IMR-90 (cell line): ENCODE measurements at regions not wholly inside any gene's neighbourhood (a gene's known extent, or its start where the extent isn't known, plus 50 kb on each side); places are given as distances from the start of the nearest gene placed in this dataset.
"Not testable (repeated sequence)": the region's sequence is repeated elsewhere in the genome, so short reads cannot be mapped to it uniquely, and the experiment has no call there.

Source experiments
- ATAC-seq: fragments of 200-7000 bp; cut with Tn5 transposase; 2 replicates; pipeline ENCODE4 v1.9.1; 2020; ENCODE audit warnings: low read depth, mild to moderate bottlenecking, moderate library complexity
- BruUV-seq: library from RNA; stranded (reverse); fragments of 400-500 nt; replicated peaks from 2 replicates; lab custom pipeline; 2021; lab: Mats Ljungman, UMichigan
- CTCF ChIA-PET: fragments of 300-600 bp; formaldehyde crosslinking; extraction: SDS; loops from one replicate; lab custom pipeline; 2021; ENCODE audit warnings: antibody characterized with exemption; lab: Yijun Ruan, JAX
- POLR2A ChIA-PET: fragments of 300-600 bp; sonication (Branson Sonifier 250); formaldehyde crosslinking; loops from one replicate; lab custom pipeline; 2022; ENCODE audit warnings: antibody characterized with exemption; ENCODE audit not compliant: unreplicated experiment; lab: Charles Lee
- DNase-seq: peaks from one replicate; pipeline ENCODE4 v3.0.0; 2013
- H2AFZ ChIP-seq: replicated peaks from 2 replicates; pipeline ENCODE3; 2013; ENCODE audit warnings: low read length, mild to moderate bottlenecking; ENCODE audit not compliant: poor library complexity
- H2AK5ac ChIP-seq: 2 replicates; pipeline ENCODE4 v1.6.1; 2013; ENCODE audit warnings: low read depth, low read length, inconsistent platforms
- H2AK9ac ChIP-seq: replicated peaks from 2 replicates; pipeline ENCODE3; 2013; ENCODE audit warnings: mild to moderate bottlenecking, low read depth, low read length, moderate library complexity; ENCODE audit not compliant: poor library complexity
- H2BK120ac ChIP-seq: 2 replicates; pipeline ENCODE4 v1.6.1; 2013; ENCODE audit warnings: low read depth, low read length, inconsistent platforms
- H2BK15ac ChIP-seq: 3 replicates; pipeline ENCODE4 v1.6.1; 2013; ENCODE audit warnings: low read depth, low read length, inconsistent platforms
- H2BK20ac ChIP-seq: 2 replicates; pipeline ENCODE4 v1.6.1; 2013; ENCODE audit warnings: low read depth, mild to moderate bottlenecking, inconsistent platforms, low read length, moderate library complexity
- H2BK5ac ChIP-seq: 2 replicates; pipeline ENCODE4 v1.6.1; 2013; ENCODE audit warnings: mild to moderate bottlenecking, low read depth, low read length, inconsistent platforms; ENCODE audit not compliant: poor library complexity, severe bottlenecking
- H3K14ac ChIP-seq: replicated peaks from 2 replicates; pipeline ENCODE4 v1.6.1; 2013; ENCODE audit warnings: low read depth, low read length, inconsistent platforms
- H3K18ac ChIP-seq: 2 replicates; pipeline ENCODE4 v1.6.1; 2013; ENCODE audit warnings: low read depth, low read length, control low read depth
- H3K23ac ChIP-seq: 2 replicates; pipeline ENCODE4 v1.6.1; 2013; ENCODE audit warnings: low read depth, low read length, inconsistent platforms
- H3K27ac ChIP-seq: 2 replicates; pipeline ENCODE4 v1.5.1; 2013; ENCODE audit warnings: mild to moderate bottlenecking, control low read depth, low read length; ENCODE audit not compliant: insufficient read depth
- H3K27me3 ChIP-seq: 2 replicates; pipeline ENCODE4 v1.6.1; 2013; ENCODE audit warnings: low read length; ENCODE audit not compliant: control insufficient read depth, insufficient read depth
- H3K36me3 ChIP-seq: 2 replicates; pipeline ENCODE4 v1.6.1; 2013; ENCODE audit warnings: low read length, mixed read lengths; ENCODE audit not compliant: control insufficient read depth, insufficient read depth
- H3K4ac ChIP-seq: 2 replicates; pipeline ENCODE4 v1.6.1; 2013; ENCODE audit warnings: low read depth, low read length, inconsistent platforms
- H3K4me1 ChIP-seq: 2 replicates; pipeline ENCODE4 v1.6.1; 2013; ENCODE audit warnings: low read length, mixed read lengths; ENCODE audit not compliant: control insufficient read depth, insufficient read depth
- H3K4me2 ChIP-seq: 2 replicates; pipeline ENCODE4 v1.6.1; 2013; ENCODE audit warnings: low read depth, mild to moderate bottlenecking, control low read depth, low read length, moderate library complexity
- H3K4me3 ChIP-seq: 2 replicates; pipeline ENCODE4 v1.5.1; 2013; ENCODE audit warnings: low read depth, mild to moderate bottlenecking, control low read depth, low read length, moderate library complexity; ENCODE audit not compliant: insufficient read depth
- H3K56ac ChIP-seq: 2 replicates; pipeline ENCODE4 v1.6.1; 2013; ENCODE audit warnings: low read length, inconsistent platforms; ENCODE audit not compliant: insufficient read depth; ENCODE audit errors: extremely low read depth
- H3K79me1 ChIP-seq, 2 experiments: 2 replicates each; pipeline ENCODE4 v1.6.1; 2013; ENCODE audit warnings: low read length in 2 of 2, inconsistent platforms in 1 of 2, low read depth in 1 of 2
- H3K9ac ChIP-seq: 2 replicates; pipeline ENCODE4 v1.6.1; 2013; ENCODE audit warnings: low read depth, low read length, control low read depth
- H3K9me1 ChIP-seq: 2 replicates; pipeline ENCODE4 v1.6.1; 2013; ENCODE audit warnings: low read length, inconsistent platforms; ENCODE audit not compliant: insufficient read depth
- H3K9me3 ChIP-seq: 2 replicates; pipeline ENCODE4 v1.6.1; 2013; ENCODE audit warnings: low read length; ENCODE audit not compliant: control insufficient read depth, insufficient read depth
- H4K20me1 ChIP-seq: 2 replicates; pipeline ENCODE4 v1.6.1; 2013; ENCODE audit warnings: low read length, inconsistent platforms; ENCODE audit not compliant: insufficient read depth
- H4K5ac ChIP-seq: 2 replicates; pipeline ENCODE4 v1.6.1; 2013; ENCODE audit warnings: mild to moderate bottlenecking, low read depth, low read length, control low read depth
- H4K8ac ChIP-seq, 2 experiments: 2 replicates each; pipeline ENCODE4 v1.6.1; 2013; ENCODE audit warnings: low read depth in 2 of 2, low read length in 2 of 2, control low read depth in 1 of 2, inconsistent platforms in 1 of 2
- H4K91ac ChIP-seq: 2 replicates; pipeline ENCODE4 v1.6.1; 2013; ENCODE audit warnings: low read depth, low read length, inconsistent platforms; ENCODE audit not compliant: insufficient read depth
- CHD1 ChIP-seq: IDR thresholded peaks from 2 replicates; pipeline ENCODE4 v1.6.1; 2012; ENCODE audit warnings: low read depth, low read length, improper control_type of control experiment
- FOS ChIP-seq: fragments of 150-350 bp; IDR thresholded peaks from 2 replicates; pipeline ENCODE4 v1.6.1; 2016; ENCODE audit warnings: low read depth, low read length
- MAFK ChIP-seq: IDR thresholded peaks from 2 replicates; pipeline ENCODE4 v1.6.1; 2012; ENCODE audit warnings: low read depth, low read length, improper control_type of control experiment
- MAZ ChIP-seq: IDR thresholded peaks from 2 replicates; pipeline ENCODE4 v1.6.1; 2012; ENCODE audit warnings: low read depth, mild to moderate bottlenecking, low read length, improper control_type of control experiment, moderate library complexity, borderline replicate concordance
- RAD21 ChIP-seq: IDR thresholded peaks from 2 replicates; pipeline ENCODE4 v1.6.1; 2012; ENCODE audit warnings: low read length, improper control_type of control experiment
- RCOR1 ChIP-seq: IDR thresholded peaks from 2 replicates; pipeline ENCODE4 v1.6.1; 2012; ENCODE audit warnings: mild to moderate bottlenecking, low read length, improper control_type of control experiment; ENCODE audit not compliant: insufficient replicate concordance
- WGBS, 2 experiments: methylation state at CpG; one replicate each; pipeline versions ENCODE4 v1.1.5 to v1.1.7; 2013; ENCODE audit warnings: missing lambda C conversion rate in 2 of 2; ENCODE audit not compliant: insufficient read length in 1 of 2; ENCODE audit errors: extremely low coverage in 2 of 2; 5-methylcytosine and 5-hydroxymethylcytosine counted together
- dilution Hi-C: fragments of 300-500 bp; cut with HindIII; formaldehyde crosslinking; loops from one replicate; pipeline ENCODE4 v1.14.3; 2018; ENCODE audit warnings: low sequenced_read_pairs; ENCODE audit not compliant: unreplicated experiment
- in situ Hi-C: fragments of 300-500 bp; cut with MboI; formaldehyde crosslinking; loops from 3 replicates; pipeline ENCODE4 v1.14.3; 2019; ENCODE audit warnings: low sequenced_read_pairs, inconsistent platforms, mixed read lengths
- intact Hi-C: fragments of 100-400 bp; cut with micrococcal nuclease; formaldehyde crosslinking; loops from 2 replicates; pipeline ENCODE4 v1.10.0; 2022

- Histone ChIP-seq H3K79me1 (no peaks in the 10 kb centered on the region), H3K56ac (no peak overlapping the region), H2AFZ (no peak overlapping the region), H3K18ac (no peak overlapping the region), H2BK15ac (no peak overlapping the region), H3K36me3 (no peaks in the 10 kb centered on the region), H3K23ac (no peak overlapping the region), H4K8ac (no peak overlapping the region), H3K27me3 (no peaks in the 10 kb centered on the region), H4K5ac (no peak overlapping the region), H3K14ac (no peak overlapping the region), H3K4me1 (no peaks in the 10 kb centered on the region), H3K4me3 (no peak overlapping the region), H3K9me3 (0 out of 2 replicates have a peak, but pooled peaks cover 2% of the 10 kb centered on the region), H2BK20ac (no peak overlapping the region), H3K4ac (no peak overlapping the region), H4K20me1 (no peaks in the 10 kb centered on the region), H3K27ac (no peak overlapping the region), H3K9ac (no peak overlapping the region), H2BK120ac (no peak overlapping the region), H2BK5ac (no peak overlapping the region), H2AK9ac (no peak overlapping the region), H4K91ac (no peak overlapping the region), H3K9me1 (no peaks in the 10 kb centered on the region), H3K4me2 (no peak overlapping the region), H2AK5ac (no peak overlapping the region)
- TF ChIP-seq MAFK (no peak), FOS (no peak), RAD21 (no peak), CHD1 (no peak), RCOR1 (no peak), MAZ (no peak)
- ChIA-PET CTCF (no interaction called here), POLR2A (no interaction called here)
- BruUV-seq = no TSS peak
- dilution Hi-C loops (no loop called here), intact Hi-C loops (no loop called here), in situ Hi-C loops (no loop called here)
- DNase-seq = no peak
- no CpG with 5 or more reads among the region's 1 CpG for WGBS, 2 experiments
- no peak for ATAC-seq
Observed at GRCh38 chr5:67723873-67724272, 491.7 kb upstream of the PIK3R1 start.

DNA sequence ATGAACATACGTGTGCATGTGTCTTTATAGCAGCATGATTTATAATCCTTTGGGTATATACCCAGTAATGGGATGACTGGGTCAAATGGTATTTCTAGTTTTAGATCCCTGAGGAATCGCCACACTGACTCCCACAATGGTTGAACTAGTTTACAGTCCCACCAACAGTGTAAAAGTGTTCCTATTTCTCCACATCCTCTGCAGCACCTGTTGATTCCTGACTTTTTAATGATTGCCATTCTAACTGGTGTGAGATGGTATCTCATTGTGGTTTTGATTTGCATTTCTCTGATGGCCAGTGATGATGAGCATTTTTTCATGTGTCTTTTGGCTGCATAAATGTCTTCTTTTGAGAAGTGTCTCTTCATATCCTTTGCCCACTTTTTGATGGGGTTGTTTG lies 493.0 kb upstream of the PIK3R1 start:
- H2BK15ac ChIP-seq, intact Hi-C loops, H3K9me3 ChIP-seq, H2BK120ac ChIP-seq, H3K56ac ChIP-seq, H3K27ac ChIP-seq, H3K23ac ChIP-seq, dilution Hi-C loops, H3K4me1 ChIP-seq, H4K20me1 ChIP-seq, H2AK5ac ChIP-seq, H3K27me3 ChIP-seq, H3K4me2 ChIP-seq, H4K8ac ChIP-seq, H2AFZ ChIP-seq, H4K91ac ChIP-seq, H3K14ac ChIP-seq, H3K4ac ChIP-seq, ATAC-seq, BruUV-seq, H4K5ac ChIP-seq, H2BK20ac ChIP-seq, H2AK9ac ChIP-seq, H3K4me3 ChIP-seq, H2BK5ac ChIP-seq, DNase-seq, in situ Hi-C loops, H3K18ac ChIP-seq, H3K79me1 ChIP-seq, H3K36me3 ChIP-seq, H3K9me1 ChIP-seq, CTCF ChIA-PET, H3K9ac ChIP-seq, POLR2A ChIA-PET: not testable (repeated sequence)
- no CpG with 5 or more reads among the region's 2 CpGs for WGBS, 2 experiments
